Mucosa of rectum (tissue), 2 donors: ENCODE measurements at regions not wholly inside any gene's neighbourhood (a gene's known extent, or its start where the extent isn't known, plus 50 kb on each side); places are given as distances from the start of the nearest gene placed in this dataset.

Source experiments
- H3K27ac ChIP-seq, 2 donors: one replicate each; pipeline ENCODE4 v1.7.0; 2013; ENCODE audit warnings: inconsistent platforms in 2 of 2, low read depth in 2 of 2, low read length in 2 of 2
- H3K27me3 ChIP-seq, 2 donors: one replicate each; pipeline ENCODE4 v1.7.0; 2013; ENCODE audit warnings: low read length in 2 of 2; ENCODE audit not compliant: control insufficient read depth in 2 of 2, insufficient read depth in 2 of 2
- H3K36me3 ChIP-seq, 2 donors: one replicate each; pipeline ENCODE4 v1.7.0; 2013; ENCODE audit warnings: low read length in 2 of 2; ENCODE audit not compliant: control insufficient read depth in 2 of 2, insufficient read depth in 2 of 2
- H3K4me1 ChIP-seq, 2 donors: one replicate each; pipeline ENCODE4 v1.7.0; 2013; ENCODE audit warnings: low read length in 2 of 2, mild to moderate bottlenecking in 1 of 2; ENCODE audit not compliant: control insufficient read depth in 2 of 2, insufficient read depth in 2 of 2
- H3K4me3 ChIP-seq, 2 donors: one replicate each; pipeline ENCODE4 v1.7.0; 2013; ENCODE audit warnings: low read length in 2 of 2
- H3K9ac ChIP-seq, 2 donors: one replicate each; pipeline ENCODE4 v1.7.0; 2013; ENCODE audit warnings: low read length in 2 of 2, low read depth in 1 of 2, mild to moderate bottlenecking in 1 of 2
- H3K9me3 ChIP-seq, 2 donors: one replicate each; pipeline ENCODE4 v1.7.0; 2013; ENCODE audit warnings: low read length in 2 of 2; ENCODE audit not compliant: control insufficient read depth in 2 of 2
- donor health status: healthy.
- donor health status: Normal muscosa, but diverticular disease.

GRCh38 chr20:12047838-12048432 lies 130.2 kb downstream of the BTBD3 start:
- no peaks in the 10 kb centered on the region for H3K9me3 ChIP-seq
- H3K27ac ChIP-seq: no peak overlapping the region
- no peak overlapping the region for H3K9ac ChIP-seq
- no peaks in the 10 kb centered on the region for H3K36me3 ChIP-seq
- no peaks in the 10 kb centered on the region for H3K4me1 ChIP-seq
- H3K27me3 ChIP-seq: no peaks in the 10 kb centered on the region
- H3K4me3 ChIP-seq: no peak overlapping the region

- Histone ChIP-seq H3K36me3 (no peaks in the 10 kb centered on the region), H3K4me1 (no peaks in the 10 kb centered on the region), H3K9ac (no peak overlapping the region), H3K27me3 (no peaks in the 10 kb centered on the region), H3K9me3 (no peaks in the 10 kb centered on the region), H3K4me3 (no peak overlapping the region), H3K27ac (no peak overlapping the region)
Measured at GRCh38 chr20:12049125-12049524, 131.4 kb downstream of the BTBD3 start.

GRCh38 chr20:12051206-12052163 lies 133.8 kb downstream of the BTBD3 start:
- Histone ChIP-seq H3K4me3 (no peak overlapping the region), H3K9ac (no peak overlapping the region), H3K27ac (no peak overlapping the region), H3K4me1 (no peaks in the 10 kb centered on the region), H3K27me3 (no peaks in the 10 kb centered on the region), H3K9me3 (no peaks in the 10 kb centered on the region), H3K36me3 (no peaks in the 10 kb centered on the region)

GRCh38 chr20:12053353-12053752 lies 135.7 kb downstream of the BTBD3 start:
- Histone ChIP-seq H3K4me1 (no peaks in the 10 kb centered on the region), H3K9me3 (no peaks in the 10 kb centered on the region), H3K4me3 (no peak overlapping the region), H3K27ac (no peak overlapping the region), H3K36me3 (no peaks in the 10 kb centered on the region), H3K9ac (no peak overlapping the region), H3K27me3 (no peaks in the 10 kb centered on the region)

GRCh38 chr20:12054556-12054955 lies 136.9 kb downstream of the BTBD3 start:
- no peak overlapping the region for H3K9ac ChIP-seq

GRCh38 chr20:12055161-12055560 lies 137.5 kb downstream of the BTBD3 start:
- no peaks in the 10 kb centered on the region for H3K9me3 ChIP-seq
- H3K36me3 ChIP-seq: no peaks in the 10 kb centered on the region
- H3K27me3 ChIP-seq: no peaks in the 10 kb centered on the region
- H3K4me3 ChIP-seq: no peak overlapping the region
- no peak overlapping the region for H3K9ac ChIP-seq
- H3K4me1 ChIP-seq: no peaks in the 10 kb centered on the region
- H3K27ac ChIP-seq: no peak overlapping the region

More at GRCh38 chr20:12054556-12054955, 136.9 kb downstream of the BTBD3 start:
- Histone ChIP-seq H3K9me3 (no peaks in the 10 kb centered on the region), H3K36me3 (no peaks in the 10 kb centered on the region), H3K4me1 (no peaks in the 10 kb centered on the region), H3K4me3 (no peak overlapping the region), H3K27me3 (no peaks in the 10 kb centered on the region), H3K27ac (no peak overlapping the region)

GRCh38 chr20:12056839-12057238 lies 139.1 kb downstream of the BTBD3 start:
- no peak overlapping the region for H3K27ac ChIP-seq
- H3K27me3 ChIP-seq: no peaks in the 10 kb centered on the region
- H3K4me3 ChIP-seq: no peak overlapping the region
- no peaks in the 10 kb centered on the region for H3K9me3 ChIP-seq
- H3K4me1 ChIP-seq: no peaks in the 10 kb centered on the region
- H3K9ac ChIP-seq: no peak overlapping the region
- no peaks in the 10 kb centered on the region for H3K36me3 ChIP-seq

- no peak overlapping the region for H3K4me3 ChIP-seq
- no peaks in the 10 kb centered on the region for H3K4me1 ChIP-seq
- H3K36me3 ChIP-seq: no peaks in the 10 kb centered on the region
- no peak overlapping the region for H3K27ac ChIP-seq
- no peaks in the 10 kb centered on the region for H3K27me3 ChIP-seq
- H3K9me3 ChIP-seq: no peaks in the 10 kb centered on the region
- no peak overlapping the region for H3K9ac ChIP-seq
Measured at GRCh38 chr20:12057778-12058177, 140.1 kb downstream of the BTBD3 start.

GRCh38 chr20:12058216-12058615 lies 140.5 kb downstream of the BTBD3 start:
- H3K27me3 ChIP-seq: no peaks in the 10 kb centered on the region
- H3K4me1 ChIP-seq: no peaks in the 10 kb centered on the region
- no peak overlapping the region for H3K27ac ChIP-seq
- H3K9me3 ChIP-seq: no peaks in the 10 kb centered on the region
- no peaks in the 10 kb centered on the region for H3K36me3 ChIP-seq
- H3K9ac ChIP-seq: no peak overlapping the region
- H3K4me3 ChIP-seq: no peak overlapping the region

- H3K9ac ChIP-seq: no peak overlapping the region
- no peaks in the 10 kb centered on the region for H3K4me1 ChIP-seq
- no peaks in the 10 kb centered on the region for H3K27me3 ChIP-seq
- no peak overlapping the region for H3K4me3 ChIP-seq
- no peaks in the 10 kb centered on the region for H3K9me3 ChIP-seq
- no peak overlapping the region for H3K27ac ChIP-seq
- no peaks in the 10 kb centered on the region for H3K36me3 ChIP-seq
Measured at GRCh38 chr20:12061466-12061865, 143.8 kb downstream of the BTBD3 start.
